GM19455 (cell line): ENCODE measurements at regions not wholly inside any gene's neighbourhood (a gene's known extent, or its start where the extent isn't known, plus 50 kb on each side); places are given as distances from the start of the nearest gene placed in this dataset.

Experiments used
- ATAC-seq: cut with Tn5 transposase; IDR thresholded peaks from one replicate; pipeline ENCODE4 v1.9.1; 2021; ENCODE audit not compliant: unreplicated experiment

DNA sequence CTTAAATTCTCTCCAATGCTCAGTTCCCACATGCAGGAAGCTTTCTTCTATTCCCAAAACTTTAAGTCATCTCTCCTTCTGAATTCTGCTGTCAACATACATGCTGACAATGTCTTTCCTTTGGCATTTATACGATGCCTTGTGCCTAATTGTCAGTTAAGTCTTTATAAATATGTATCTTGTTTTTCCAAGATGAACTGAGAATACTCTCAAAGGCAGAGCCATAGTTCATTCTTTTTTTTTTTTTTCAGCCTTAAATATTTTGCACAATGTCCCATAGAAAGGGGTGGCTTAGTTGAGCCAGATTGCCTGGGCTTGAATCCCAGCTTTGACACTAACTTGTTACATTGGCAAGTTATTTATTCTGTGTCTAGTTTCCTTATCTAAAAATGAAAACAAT, 210.6 kb downstream of the QDPR start:
- no peak for ATAC-seq

GRCh38 chr4:17296921-17297890, 214.7 kb downstream of the QDPR start:
- ATAC-seq, result no peak

DNA sequence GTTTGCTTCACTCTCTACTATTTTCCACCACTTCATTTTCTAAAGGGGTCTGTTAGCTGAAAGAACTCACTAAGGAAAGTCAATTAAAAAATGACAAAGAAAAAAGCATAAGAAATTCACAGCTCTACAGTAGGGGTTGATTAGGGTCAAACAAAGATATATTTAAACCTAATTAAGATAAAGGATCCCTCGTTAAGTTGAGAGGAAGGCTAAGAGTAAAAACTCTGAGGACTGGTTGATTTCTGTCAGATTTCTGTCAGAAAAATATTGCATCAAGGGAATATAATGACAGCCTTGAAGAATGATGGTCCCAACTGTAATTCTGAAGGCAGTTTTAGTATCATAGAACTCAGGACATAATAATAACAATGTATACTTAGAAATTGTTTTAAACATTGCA, 218.0 kb downstream of the QDPR start:
- no peak for ATAC-seq

- no peak for ATAC-seq
These were observed 223.7 kb downstream of the QDPR start for GRCh38 chr4:17288151-17288550.

DNA sequence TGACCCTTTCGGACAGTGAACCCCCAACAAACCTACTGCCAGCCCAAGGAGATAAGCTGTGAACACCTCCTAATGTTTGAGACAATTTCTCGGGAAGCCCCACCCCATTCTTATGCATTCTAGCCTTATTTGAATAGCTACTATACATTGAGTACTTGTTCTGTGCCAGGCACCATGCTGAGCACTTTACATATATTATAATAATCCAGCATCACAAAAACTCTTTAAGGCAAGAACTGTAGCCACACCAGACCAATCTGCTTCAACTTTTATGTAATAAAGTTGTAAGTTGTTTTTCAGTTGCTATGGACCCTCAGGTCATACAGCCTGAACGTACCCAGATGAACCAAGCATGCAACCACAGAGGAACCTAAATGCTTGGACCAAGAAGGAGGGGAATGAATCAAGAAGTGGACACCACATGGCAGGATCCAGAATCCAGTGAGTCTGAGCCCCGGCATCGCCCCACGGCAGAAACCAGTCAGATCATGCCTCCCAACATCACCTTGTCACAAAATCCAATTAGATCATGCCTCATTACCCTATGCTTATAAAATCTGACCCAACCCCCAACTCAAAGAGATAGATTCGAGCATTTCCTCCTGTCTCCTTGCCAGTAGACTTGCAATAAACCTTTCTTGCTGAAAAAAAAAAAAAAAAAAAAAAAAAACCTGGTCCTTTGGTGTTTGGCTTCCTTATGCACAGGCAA, 225.0 kb downstream of the QDPR start:
- no peak for ATAC-seq

GRCh38 chr4:17285747-17286146, 226.1 kb downstream of the QDPR start:
- no peak for ATAC-seq

- ATAC-seq, result no peak
These were observed 227.3 kb downstream of the QDPR start for GRCh38 chr4:17284323-17285175.

DNA sequence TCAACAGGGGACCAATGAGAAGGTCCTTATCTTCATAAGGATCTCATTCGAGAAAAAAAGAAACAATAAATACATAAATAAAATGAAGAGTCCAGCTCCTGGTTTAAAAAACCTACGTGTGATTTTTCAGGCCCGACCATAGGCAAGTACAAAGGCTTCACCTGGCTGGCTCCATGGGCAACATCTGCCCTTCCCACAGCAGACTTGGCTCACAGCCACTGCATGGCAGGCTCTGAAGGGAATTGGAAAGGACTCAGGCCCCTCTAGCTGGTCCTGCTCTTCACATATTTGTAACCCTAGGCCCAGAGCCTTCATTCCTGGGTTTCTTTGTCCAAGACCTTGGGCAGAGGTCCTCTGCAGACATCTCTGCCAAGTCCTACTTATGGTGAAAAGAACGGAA, 228.1 kb downstream of the QDPR start:
- no peak for ATAC-seq

DNA sequence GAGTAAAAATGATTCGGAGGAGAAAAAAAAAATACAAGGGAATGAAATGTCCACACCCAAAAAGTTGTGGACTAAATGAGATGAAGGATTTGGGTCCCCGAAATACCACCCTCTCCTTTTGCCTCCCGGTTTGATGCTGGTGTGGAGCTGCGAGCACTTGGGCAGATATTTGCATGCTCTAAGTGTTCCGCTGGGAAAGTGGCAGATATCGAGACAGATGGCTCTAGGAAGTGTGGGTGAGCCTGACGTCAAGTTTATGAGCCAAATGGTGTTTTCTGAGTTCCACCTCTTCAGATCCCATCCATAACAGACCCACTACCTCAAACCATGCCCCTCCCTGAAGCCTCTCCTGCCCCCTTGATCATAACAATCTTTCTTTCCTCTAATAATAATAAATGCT, 228.6 kb downstream of the QDPR start:
- ATAC-seq, result no peak

DNA sequence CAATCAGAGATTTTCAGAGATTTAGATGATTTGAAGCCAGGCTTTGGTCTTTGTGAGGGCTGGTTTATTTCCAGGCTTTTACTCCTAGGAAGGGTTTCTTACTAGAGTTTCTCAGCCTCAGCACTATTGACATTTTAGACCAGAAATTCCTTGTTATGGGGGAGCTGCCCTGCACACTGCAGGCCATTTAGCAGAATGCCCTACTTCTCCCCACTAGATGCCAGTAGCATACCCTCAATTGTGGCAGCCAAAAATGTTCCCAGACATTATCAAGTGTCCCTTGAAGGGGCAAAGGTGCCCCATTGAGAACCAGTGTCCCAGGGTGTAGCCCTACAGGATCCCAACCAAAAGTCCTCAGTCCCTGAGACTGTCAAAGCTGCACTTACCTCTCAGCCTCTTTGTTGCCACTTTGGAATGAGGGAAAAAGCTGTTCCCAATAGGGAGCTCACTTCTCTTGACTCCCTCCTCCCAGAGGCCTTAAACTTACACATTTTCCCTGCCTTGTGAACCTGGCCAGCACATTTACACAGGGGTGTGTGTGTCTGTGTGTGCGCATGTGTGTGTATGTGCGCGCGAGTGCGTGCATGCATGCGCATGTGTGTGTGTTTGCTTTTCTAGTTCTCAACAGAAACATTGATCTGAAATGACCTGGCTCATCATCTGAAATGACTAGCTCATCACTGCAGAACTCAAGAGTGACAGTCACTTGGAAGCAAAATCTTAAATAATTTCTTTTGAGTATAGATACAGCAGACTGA, 231.4 kb downstream of the QDPR start:
- ATAC-seq, result no peak

GRCh38 chr4:17276776-17277175, 235.1 kb downstream of the QDPR start:
- no peak for ATAC-seq

GRCh38 chr4:17275836-17276235, 236.1 kb downstream of the QDPR start:
- ATAC-seq, result no peak

GRCh38 chr4:17273047-17273446, 238.8 kb downstream of the QDPR start:
- ATAC-seq, result no peak

DNA sequence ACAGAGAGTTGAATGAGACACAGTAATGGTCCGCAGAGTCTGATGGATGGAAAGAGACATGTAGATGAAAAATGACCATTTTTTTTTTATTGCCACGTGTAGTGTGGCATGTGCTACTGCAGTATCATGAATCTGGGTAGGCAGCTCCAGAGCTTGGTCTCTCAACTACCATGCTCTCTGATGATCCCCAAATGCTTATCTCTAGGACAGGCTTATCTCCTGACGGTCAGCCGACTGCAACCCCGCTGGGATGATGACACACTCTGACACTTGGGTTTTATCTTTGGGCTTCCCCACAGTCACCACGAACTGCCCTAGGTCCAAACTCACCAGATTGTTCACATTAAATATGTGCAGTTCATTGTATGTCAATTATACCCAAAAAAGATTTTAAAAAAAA, 239.7 kb downstream of the QDPR start:
- ATAC-seq, result no peak

- ATAC-seq, result no peak
These were observed 246.2 kb downstream of the QDPR start for GRCh38 chr4:17265653-17266052.

DNA sequence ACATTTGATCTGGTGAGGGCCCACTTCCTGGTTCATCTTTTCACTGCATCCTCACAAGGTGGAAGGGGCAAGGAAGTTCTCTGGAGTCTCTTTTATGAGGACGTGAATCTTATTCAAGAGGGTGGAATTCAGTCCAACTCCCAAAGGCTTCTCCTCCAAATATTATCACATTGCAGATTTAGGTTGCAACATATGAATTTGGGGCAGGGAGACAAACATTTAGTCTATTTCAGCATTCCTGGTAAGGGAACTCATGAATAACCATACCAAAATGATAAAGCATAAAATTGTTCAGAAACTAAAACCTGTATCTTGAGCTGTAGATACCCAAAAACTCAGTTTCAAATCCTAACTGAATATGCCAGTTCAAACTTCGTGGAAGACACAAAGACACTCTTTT, 246.8 kb downstream of the QDPR start:
- ATAC-seq, result no peak

DNA sequence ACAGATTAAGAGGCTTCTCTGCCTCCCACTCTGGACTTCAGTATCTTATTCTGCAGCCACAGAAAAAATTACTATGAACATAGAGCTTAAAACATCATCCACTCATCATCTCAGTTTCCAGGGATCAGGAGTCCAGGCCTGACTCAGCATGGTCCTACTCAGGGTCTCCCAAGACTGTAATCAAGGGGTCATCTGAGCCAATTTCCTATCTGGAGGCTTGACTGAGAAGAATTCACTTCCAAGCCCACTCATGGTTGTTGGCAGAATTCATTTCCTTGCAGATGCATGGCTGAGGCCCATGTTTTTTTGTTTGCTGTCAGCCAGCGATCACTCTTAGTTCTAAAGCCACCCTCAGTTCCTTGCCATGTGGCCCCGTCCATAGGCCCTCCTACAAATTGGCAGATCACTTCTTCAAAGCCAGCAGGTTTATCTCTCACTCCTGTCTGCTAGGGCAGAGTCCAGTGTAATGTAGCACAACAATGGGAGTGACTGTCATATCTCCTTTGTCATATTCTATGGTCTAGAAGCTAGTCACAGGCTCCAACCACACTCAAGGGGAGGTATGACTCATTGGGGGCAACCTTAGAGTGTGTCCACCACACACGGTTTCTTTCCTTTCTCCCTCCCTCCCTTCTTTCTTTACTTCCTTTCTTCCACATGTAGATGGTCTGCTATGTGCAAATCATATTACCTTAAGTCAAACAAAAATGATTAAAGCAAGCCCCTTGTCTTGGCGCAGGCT, 251.6 kb downstream of the QDPR start:
- no peak for ATAC-seq

DNA sequence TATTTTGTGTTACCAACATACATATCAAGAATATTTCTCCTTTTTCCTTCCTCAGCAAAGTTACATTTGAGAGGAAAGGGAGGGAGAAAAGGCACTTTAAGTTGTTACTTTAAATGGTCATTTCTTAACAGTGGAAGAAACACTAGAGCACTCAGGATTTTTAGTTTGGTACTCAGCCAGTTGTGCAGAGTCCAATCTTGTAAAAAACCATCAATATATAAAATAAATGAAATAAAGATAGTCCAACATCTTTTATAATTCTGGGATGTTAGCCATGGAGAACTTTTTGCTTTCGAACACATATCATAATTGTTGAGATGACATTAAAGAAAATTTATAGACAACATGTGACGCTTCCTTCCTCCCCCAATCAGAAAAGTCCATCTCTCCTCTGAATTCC, 253.8 kb downstream of the QDPR start:
- ATAC-seq, result no peak

- ATAC-seq, result no peak
These were observed 259.8 kb downstream of the QDPR start for GRCh38 chr4:17252131-17252530.

- no peak for ATAC-seq
These were observed 260.8 kb downstream of the QDPR start for GRCh38 chr4:17251101-17251500.
